HG02678 (cell line): ENCODE measurements at regions not wholly inside any gene's neighbourhood (a gene's known extent, or its start where the extent isn't known, plus 50 kb on each side); places are given as distances from the start of the nearest gene placed in this dataset.
"Not testable (repeated sequence)": the region's sequence is repeated elsewhere in the genome, so short reads cannot be mapped to it uniquely, and the experiment has no call there.

Experiments used
- ATAC-seq: cut with Tn5 transposase; IDR thresholded peaks from one replicate; pipeline ENCODE4 v1.9.1; 2021; ENCODE audit warnings: mild to moderate bottlenecking, moderate library complexity; ENCODE audit not compliant: unreplicated experiment

DNA sequence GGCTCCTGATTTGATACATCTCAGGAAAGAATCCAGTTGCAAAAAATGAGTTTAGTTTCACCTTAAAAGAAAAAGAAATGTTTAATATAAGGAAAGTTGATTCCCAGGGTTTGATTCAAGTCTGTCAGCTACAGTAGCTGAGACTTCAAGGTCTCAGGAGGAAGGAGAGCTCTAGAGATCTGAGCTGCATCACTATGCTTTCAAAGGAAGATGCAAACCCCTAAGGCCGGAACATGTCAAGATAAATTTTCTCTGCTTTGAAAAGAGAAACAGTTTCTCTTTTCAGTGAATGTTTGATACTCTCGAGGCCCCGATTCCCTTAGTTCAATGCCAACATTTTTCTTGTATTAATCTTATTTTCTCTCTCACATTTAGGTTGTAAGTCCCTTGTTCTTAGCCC is 128.6 kb downstream of the RGPD3 start:
- ATAC-seq = no peak

DNA sequence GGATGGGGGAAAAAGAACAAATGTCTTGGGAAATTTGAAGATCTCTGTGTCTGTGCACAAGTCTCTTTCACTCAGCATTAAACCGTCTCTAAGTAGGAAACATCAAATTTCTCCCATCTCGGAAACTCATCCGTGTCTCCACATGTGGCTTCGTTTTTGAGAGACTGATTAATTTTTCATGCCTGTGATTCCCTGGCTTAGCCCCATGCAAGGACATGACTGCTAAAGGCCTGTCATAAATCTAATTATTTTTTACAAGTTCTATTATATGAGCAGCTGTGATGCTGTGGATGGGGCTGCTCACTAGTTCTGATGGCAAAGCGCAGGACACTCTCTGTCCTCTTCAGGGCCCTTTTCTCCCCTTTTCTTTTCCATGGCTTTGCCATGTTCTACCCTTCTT is 129.1 kb downstream of the RGPD3 start:
- no peak for ATAC-seq

DNA sequence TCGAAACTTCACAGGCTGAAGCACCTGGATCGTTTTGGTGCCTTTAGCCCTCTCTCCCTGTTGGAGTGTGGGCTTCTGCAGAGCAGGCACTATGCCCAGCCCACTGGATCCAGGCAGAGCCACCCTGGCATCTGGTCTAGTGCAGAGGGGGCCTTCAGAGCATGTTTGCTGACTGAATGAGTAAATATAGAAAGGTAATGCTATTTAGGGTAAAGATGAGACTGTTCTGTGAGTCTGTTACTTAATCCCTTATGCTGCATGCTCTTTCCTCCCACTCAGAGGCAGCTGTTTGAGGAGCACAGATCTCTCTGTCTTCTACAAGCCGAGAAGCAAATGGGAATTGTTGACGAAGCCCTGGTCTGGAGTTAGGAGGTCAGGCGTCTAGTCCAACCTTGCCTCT is 130.2 kb downstream of the RGPD3 start:
- no peak for ATAC-seq

DNA sequence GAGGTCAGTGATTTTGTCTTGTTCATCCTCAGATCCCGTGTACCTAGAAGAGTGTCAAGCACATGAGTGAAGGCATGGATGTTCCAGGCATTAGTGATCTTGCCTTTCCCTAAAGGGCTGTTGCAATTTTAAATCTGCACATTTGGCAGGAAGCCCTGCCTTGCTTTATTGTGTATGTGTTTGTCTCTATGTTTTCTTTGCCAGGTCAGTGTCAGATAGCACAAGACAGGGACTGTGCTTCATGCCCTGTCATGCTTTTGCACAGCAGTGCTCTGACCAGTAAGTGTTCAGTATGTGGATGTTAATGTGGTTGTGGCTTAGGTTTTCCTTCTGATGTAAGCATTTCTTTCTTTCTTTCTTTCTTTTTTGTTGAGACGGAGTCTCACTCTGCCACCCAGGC is 131.5 kb downstream of the RGPD3 start:
- ATAC-seq = no peak

DNA sequence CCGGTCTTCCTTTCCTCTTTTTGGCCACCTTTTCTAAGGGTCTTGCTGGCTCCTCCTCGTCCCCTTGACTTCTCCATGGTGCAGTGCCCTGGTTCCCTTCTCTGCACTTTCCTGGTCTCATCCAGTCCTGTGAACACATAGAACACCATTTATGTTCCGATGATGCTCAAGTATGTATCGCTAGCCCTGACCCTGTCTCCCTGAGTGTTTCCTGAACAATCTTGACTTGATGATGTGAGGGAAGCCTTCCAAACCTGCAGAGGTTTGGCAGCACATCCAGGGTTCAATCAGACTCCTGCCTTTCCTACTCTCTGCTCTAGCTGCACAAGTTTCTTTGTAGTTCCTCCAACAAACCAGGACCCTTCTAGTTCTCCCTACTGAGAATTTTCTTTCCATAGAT is 132.1 kb downstream of the RGPD3 start:
- ATAC-seq = no peak

DNA sequence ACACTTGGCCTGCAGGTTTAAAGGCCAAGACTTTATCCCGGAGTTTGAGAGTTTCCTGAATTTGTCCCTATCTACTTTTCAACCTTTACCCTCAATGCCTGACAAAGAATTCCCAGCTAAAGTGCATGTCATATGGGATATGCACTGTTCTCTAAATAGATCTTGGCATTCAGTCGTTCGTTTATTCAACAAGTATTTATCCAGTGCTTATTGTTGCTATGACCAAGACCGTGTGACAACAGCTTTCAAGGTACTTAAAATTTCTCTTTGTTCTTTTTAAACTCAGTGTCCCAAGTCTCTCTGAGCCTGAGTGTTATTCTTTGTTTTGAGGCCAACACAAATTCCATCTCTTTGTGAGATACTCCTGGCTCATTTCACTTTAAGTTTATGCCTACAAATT is 133.4 kb downstream of the RGPD3 start:
- ATAC-seq = no peak

DNA sequence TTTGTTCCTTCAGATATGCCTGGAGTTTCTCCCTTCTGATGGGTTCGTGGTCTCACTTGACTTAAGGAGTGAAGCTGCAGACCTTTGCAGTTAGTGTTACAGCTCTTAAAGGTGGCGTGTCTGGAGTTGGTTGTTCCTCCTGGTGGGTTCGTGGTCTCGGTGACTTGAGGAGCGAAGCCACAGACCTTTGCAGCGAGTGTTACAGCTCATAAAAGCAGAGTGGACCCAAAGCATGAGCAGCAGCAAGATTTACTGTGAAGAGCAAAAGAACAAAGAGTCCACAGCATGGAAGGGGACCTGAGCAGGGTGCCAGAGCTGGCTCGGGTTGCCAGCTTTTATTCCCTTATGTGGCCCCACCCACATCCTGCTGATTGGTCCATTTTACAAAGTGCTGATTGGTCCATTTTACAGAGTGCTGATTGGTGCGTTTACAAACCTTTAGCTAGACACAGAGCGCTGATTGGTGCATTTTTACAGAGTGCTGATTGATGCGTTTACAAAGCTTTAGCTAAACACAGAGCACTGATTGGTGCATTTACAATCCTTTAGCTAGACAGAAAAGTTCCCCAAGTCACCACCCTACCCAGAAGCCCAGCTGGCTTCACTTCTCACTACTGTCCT is 134.8 kb downstream of the RGPD3 start:
- not testable (repeated sequence) for ATAC-seq

DNA sequence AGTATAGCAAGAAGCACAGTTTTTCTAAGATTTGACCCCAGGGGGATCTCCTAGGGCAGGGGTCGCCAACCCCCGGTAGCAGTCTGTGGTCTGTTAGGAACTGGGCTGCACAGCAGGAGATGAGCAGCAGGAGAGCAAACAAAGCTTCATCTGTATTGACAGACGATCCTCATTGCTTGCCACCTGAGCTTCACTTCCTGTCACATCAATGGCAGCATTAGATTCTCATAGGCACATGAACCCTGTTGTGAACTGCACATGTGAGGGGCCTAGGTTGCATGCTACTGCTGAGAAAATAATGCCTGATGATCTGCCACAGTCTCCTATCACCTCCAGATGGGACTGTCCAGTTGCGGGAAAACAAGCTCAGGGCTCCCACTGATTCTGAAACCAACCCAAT is 136.2 kb downstream of the RGPD3 start:
- no peak for ATAC-seq

DNA sequence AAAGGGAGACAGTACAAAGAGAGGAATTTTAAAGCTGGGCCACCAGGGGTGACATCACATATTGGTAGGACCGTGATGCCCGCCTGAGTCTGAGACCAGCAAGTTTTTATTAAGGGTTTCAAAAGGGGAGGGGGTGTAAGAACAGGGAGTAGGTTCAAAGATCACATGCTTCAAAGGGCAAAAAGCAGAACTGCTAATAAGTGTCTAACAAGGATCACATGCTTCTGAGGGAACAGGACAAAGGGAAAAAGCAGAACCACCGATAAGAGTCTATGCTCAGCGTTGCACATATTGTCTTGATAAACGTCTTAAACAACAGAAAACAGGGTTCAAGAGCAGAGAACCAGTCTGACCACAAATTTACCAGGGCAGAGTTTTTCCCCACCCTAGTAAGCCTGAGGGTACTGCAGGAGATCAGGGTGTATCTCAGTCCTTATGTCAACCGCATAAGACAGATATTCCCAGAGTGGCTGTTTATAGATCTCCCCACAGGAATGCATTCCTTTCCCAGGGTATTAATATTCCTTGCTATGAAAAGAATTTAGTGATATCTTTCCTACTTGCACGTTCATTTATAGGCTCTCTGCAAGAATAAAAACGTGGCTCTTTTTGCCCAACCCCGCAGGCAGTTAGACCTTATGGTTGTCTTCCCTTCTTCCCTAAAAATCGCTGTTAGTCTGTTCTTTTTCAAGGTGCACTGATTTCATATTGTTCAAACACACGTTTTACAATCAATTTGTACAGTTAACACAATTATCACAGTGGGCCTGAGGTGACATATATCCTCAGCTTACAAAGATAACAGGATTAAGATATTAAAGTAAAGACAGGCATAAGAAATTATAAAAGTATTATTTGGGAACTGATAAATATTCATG is 136.5 kb upstream of the UXS1 start:
- ATAC-seq = not testable (repeated sequence)

DNA sequence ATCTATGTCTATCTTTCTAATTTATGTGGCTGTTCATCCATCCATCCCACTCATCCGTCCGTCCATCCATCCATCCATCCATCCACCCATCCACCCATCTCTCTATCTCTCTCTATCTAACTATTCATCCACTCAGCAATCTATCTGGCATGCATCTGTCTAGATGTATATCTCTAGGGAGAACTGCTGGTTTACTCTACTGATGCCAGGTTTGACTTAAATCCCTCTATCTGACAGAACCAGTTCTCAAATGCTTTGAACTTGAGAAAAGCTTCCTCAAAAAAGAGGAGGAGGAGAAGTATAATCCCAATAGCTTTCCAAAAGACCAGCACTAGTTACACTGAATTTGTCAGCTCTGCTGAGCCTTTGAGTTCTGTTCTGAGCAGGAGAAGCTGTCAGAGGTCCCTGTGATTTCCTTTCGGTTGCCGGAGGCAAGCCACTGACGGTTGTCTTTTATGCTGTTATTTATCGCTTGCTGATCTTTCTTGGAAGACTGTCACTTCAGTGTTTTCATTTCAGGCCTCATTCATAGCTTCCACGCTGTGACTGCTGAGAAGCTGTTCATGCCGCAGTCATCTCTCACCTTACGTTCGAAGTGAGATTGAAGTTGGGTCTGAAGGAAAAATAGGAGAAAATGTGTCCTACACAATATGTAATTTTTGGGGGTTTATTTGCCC is 129.4 kb upstream of the UXS1 start:
- no peak for ATAC-seq

DNA sequence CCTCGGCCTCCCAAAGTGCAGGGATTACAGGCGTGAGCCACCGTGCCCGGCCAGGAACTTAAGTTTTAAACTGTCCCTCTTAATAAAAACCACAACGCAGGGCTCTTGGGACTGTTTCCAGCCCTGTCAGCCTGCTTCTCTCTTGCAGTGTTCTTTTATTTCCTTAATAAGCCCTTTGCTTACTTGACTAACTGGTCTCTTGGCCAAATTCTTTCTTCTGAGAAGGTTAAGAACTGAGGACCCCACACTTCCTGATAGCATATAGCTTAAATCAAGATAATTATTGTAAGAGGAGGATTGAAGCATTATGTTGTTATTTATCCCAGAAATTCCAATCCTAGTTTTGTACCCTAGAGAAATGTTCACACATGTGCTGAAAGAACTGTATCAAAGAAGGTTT is 128.2 kb upstream of the UXS1 start:
- no peak for ATAC-seq

DNA sequence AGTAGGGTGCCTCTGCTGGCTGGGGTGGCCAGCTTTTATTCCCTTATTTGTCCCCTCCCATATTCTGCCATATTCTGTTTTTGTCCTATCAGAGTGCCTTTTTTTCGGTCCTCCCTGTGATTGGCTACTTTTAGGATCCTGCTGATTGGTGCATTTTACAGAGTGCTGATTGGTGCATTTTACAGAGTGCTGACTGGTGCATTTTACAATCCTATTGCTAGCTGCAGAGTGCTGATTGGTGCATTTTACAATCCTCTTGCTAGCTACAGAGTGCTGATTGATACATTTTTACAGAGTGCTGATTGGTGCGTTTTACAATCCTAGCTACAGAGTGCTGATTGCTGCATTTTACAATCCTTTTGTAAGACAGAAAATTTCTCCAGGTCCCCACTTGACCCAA is 126.3 kb upstream of the UXS1 start:
- ATAC-seq = not testable (repeated sequence)

DNA sequence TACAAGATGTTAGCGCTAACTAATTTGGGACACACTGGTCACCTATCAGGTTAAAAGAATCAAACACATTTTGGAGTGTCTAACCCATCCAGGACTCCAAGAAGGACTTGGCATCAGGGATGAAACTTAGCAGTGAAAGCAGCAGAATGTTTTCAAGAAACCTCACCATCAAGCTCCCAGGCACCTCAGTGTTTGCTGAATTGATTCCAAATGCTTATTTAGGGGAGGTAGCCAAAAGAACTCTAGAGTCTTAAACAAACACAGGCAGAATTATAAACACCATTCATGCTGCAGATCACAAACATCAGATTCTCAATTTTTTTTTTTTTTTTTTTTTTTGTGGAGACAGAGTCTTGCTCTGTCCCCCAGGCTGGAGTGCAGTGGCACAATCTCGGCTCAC is 122.8 kb upstream of the UXS1 start:
- no peak for ATAC-seq

DNA sequence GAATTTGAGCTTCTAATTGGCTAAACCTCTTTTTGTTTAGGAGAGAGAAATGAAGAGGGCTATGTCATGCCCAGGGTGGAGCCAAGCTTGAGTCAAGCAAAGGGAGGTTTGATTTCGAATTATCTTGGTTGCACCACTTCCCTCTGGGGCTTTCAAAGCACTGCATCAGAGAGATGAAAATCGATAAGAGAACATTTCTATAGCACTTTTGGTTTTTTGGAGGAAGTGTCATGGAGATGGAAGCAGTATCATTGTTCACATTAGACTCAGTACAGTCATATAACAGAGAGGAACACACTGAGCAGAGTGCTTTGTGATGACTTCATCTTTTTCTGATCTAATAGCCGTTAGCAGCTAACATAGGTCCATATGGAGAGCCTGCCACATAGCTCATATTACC is 120.3 kb upstream of the UXS1 start:
- ATAC-seq = no peak

DNA sequence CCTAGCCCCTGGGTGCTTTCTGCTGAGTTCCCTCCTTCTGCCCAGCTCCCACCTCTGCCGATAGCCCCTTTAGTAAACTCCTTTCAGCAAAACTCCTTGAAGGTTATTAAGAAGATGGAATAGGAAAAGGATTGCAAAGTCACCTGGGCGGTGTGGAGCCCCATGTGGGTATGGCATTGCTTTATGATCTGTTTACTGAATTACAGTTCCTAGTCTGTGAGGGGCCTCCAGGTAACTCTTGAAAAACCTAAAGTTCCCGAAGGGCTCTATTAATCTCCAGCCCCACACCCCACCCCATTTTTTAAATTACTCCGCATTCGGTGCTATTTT is 116.9 kb upstream of the UXS1 start:
- no peak for ATAC-seq

DNA sequence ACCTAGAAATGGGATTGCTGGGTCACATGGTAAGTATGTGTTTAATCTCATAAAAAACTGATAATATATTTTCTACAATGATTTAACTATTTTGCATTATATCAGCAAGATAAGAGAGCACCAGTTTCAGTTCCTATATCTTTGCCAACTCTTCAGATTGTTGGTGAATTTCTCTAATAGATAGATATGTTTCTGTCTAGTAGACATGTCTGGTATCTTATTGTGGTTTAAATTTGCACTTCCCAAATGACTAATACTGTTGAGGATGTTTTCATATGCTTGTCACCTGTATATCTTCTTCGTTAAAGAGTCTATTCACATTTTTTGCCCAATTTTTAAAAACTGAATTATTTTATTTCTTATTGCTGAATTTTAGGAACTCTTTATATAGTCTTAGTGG is 113.8 kb upstream of the UXS1 start:
- ATAC-seq = no peak

DNA sequence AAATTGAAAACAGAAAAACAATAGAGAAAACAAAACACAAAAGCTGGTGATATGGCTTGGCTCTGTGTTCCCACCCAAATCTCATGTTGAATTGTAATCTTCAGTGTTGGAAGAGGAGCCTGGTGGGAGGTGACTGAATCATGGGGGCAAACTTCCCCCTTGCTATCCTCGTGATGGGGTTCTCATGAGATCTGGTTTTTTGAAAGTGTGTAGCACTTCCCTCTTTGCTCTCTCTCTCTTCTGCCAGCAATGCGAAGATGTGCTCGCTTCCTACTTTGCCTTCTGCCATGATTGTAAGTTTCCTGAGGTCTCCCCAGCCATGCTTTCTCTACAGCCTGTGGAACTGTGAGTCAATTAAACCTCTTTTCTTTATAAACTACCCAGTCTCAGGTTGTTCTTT is 112.3 kb upstream of the UXS1 start:
- no peak for ATAC-seq

DNA sequence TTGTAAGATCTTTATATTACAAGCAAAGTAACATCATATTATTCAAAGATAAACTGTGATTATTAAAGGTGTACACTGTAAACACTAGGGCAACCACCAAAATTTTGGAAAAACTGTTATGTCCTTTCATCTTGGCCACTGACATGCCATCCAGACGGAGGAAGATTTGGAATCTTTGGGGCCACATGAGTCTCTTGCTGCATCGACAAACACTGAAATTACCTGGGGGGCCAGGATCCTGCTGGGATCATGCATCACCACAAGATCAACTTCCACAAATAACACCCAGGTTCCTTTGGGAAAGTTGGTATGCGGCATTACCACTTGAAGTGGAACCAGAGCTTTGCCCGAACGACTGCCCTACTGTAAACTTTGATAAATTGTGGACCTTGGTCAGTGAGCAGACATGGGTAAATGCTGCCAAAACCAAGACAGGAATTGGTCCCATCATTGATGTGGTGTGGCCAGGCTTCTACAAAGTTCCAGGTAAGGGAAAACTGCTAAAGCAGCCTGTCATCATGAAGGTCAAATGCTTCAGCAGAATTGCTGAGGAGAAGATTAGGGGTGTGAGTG is 110.6 kb upstream of the UXS1 start:
- ATAC-seq = no peak

DNA sequence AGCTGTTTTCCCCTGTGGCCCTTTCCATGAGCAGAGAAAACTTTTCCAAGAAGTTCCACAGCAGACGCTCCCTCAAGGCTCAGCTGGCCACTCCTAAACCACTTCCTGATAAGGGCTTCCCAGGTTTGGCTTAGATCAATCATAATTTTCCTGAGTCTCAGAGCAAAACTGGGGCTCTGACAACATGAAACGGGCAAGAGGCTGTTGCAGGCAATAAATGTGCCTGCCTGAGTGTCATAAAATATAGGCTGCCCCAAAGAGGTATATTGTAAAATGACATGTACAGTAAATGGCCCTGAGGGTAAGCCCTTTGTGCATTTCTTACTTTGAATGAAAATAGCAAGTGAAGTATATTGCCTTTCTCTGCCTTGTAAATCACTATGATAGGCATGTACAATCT is 105.6 kb upstream of the UXS1 start:
- no peak for ATAC-seq

DNA sequence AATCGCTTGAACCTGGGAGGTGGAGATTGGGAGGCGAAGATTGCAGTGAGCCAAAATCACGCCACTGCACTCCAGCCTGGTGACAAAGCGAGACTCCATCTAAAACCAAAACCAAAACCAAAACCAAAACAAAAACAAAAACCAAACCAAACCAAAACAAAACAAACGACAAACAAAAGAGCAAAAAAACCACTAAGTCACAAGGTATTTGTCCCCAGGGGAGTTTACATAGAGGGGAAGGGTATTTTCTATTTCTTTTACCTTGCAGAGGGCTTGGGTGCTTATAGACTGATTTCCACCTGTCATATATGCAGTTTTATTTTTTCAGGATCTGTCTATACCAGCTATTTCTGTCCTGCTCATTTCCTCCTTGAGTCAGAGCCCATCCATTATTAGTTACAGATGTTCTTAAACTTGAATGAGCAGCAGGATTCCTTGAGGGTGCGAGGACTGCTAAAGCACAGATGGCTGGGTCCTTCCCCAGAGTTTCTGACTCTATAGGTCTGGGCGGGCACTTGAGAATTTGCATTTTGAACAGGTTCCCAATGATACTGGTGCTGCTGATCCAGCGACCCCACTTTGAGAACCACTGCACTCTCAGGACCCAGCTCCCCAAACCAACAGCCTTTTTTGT is 102.2 kb upstream of the UXS1 start:
- no peak for ATAC-seq

DNA sequence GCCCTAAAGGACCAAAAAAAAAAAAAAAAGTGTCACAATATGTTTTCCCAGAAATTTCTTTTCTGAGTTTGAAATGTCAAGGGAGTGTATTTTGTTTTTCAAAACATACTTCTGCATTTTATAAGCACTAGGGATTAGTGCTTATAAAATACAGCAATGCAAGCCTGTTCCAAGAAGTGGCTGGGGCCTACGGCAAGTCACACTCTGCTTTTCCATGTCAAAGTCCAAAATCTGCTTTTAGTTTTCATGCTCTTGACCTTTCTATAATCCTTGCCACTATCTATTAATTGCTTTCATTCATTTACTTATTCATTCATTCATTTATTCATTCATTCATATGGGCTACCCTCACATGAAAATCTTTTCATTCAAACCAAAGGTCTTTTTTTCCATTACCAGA is 100.1 kb upstream of the UXS1 start:
- ATAC-seq = no peak
